ENCODE measurements at regions not wholly inside any gene's neighbourhood (a gene's known extent, or its start where the extent isn't known, plus 50 kb on each side); places are given as distances from the start of the nearest gene placed in this dataset.

DNA sequence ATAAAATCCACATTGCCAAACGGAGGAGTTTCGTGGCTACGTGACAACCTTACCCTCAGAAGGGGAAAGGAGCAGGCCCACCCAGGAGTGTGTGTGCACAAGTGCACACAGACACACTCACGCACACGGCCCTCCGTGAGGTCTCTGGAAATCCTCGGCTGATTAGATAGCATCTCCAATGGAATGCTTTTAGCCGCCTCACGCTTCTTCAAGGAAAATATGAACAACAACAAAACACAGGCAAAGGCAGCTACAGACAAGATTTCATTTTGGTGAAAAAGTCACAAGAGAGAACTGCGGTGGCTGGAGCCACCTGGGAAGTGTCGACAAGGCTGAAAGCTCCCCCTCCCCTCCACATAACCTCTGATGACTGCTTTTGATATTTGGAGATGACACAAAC is 391.8 kb upstream of the MKI67 start:
- TF ChIP-seq, protein P1, sequence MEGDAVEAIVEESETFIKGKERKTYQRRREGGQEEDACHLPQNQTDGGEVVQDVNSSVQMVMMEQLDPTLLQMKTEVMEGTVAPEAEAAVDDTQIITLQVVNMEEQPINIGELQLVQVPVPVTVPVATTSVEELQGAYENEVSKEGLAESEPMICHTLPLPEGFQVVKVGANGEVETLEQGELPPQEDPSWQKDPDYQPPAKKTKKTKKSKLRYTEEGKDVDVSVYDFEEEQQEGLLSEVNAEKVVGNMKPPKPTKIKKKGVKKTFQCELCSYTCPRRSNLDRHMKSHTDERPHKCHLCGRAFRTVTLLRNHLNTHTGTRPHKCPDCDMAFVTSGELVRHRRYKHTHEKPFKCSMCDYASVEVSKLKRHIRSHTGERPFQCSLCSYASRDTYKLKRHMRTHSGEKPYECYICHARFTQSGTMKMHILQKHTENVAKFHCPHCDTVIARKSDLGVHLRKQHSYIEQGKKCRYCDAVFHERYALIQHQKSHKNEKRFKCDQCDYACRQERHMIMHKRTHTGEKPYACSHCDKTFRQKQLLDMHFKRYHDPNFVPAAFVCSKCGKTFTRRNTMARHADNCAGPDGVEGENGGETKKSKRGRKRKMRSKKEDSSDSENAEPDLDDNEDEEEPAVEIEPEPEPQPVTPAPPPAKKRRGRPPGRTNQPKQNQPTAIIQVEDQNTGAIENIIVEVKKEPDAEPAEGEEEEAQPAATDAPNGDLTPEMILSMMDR (IDR thresholded peaks at IDR 0.05), result no peak
- no peak for TF ChIP-seq POLR2A (IDR thresholded peaks at IDR 0.05)

Data from uterus (tissue), 2 donors.